ENCODE measurements at regions not wholly inside any gene's neighbourhood (a gene's known extent, or its start where the extent isn't known, plus 50 kb on each side); places are given as distances from the start of the nearest gene placed in this dataset.
"Not testable (repeated sequence)": the region's sequence is repeated elsewhere in the genome, so short reads cannot be mapped to it uniquely, and the experiment has no call there.

GRCh38 chr3:59374091-59374817 lies 324.4 kb upstream of the CFAP20DC start:
- TF ChIP-seq CTCF (IDR thresholded peaks at IDR 0.05) (no peak), POLR2A (IDR thresholded peaks at IDR 0.05) (no peak)
- H3K36me3 ChIP-seq: no peaks in the 10 kb centered on the region
- no peaks in the 10 kb centered on the region for H3K4me1 ChIP-seq
- H3K4me3 ChIP-seq: no peak overlapping the region
- H3K9me3 ChIP-seq: no peaks in the 10 kb centered on the region
- no peaks in the 10 kb centered on the region for H3K27me3 ChIP-seq
- DNase-seq: no peak
- H3K27ac ChIP-seq: no peak overlapping the region

GRCh38 chr3:59372346-59372745 lies 322.5 kb upstream of the CFAP20DC start:
- no peak overlapping the region for H3K4me3 ChIP-seq
- no peaks in the 10 kb centered on the region for H3K36me3 ChIP-seq
- H3K4me1 ChIP-seq: no peaks in the 10 kb centered on the region
- TF ChIP-seq CTCF (IDR thresholded peaks at IDR 0.05) (no peak), POLR2A (IDR thresholded peaks at IDR 0.05) (no peak)
- no peak for DNase-seq
- H3K9me3 ChIP-seq: no peaks in the 10 kb centered on the region
- no peaks in the 10 kb centered on the region for H3K27me3 ChIP-seq
- H3K27ac ChIP-seq: no peak overlapping the region

GRCh38 chr3:59368900-59369675 lies 319.3 kb upstream of the CFAP20DC start:
- Histone ChIP-seq H3K27me3 (no peaks in the 10 kb centered on the region), H3K9me3 (no peaks in the 10 kb centered on the region), H3K36me3 (no peaks in the 10 kb centered on the region), H3K4me1 (no peaks in the 10 kb centered on the region), H3K27ac (no peak overlapping the region), H3K4me3 (no peak overlapping the region)
- no peak for DNase-seq
- TF ChIP-seq POLR2A (IDR thresholded peaks at IDR 0.05): no peak
- TF ChIP-seq CTCF (IDR thresholded peaks at IDR 0.05): no peak

- TF ChIP-seq POLR2A (IDR thresholded peaks at IDR 0.05) (no peak), CTCF (IDR thresholded peaks at IDR 0.05) (no peak)
- DNase-seq: no peak
- Histone ChIP-seq H3K4me3 (no peak overlapping the region), H3K27ac (no peak overlapping the region), H3K36me3 (no peaks in the 10 kb centered on the region), H3K27me3 (no peaks in the 10 kb centered on the region), H3K9me3 (no peaks in the 10 kb centered on the region), H3K4me1 (no peaks in the 10 kb centered on the region)
These were observed 317.3 kb upstream of the CFAP20DC start for GRCh38 chr3:59367150-59367549.

- Histone ChIP-seq H3K9me3 (no peaks in the 10 kb centered on the region), H3K36me3 (no peaks in the 10 kb centered on the region), H3K4me3 (no peak overlapping the region), H3K27ac (no peak overlapping the region), H3K4me1 (no peaks in the 10 kb centered on the region), H3K27me3 (no peaks in the 10 kb centered on the region)
- TF ChIP-seq POLR2A (IDR thresholded peaks at IDR 0.05): no peak
- DNase-seq: no peak
These were observed 316.4 kb upstream of the CFAP20DC start for GRCh38 chr3:59366218-59366617.

GRCh38 chr3:59364496-59364895 lies 314.7 kb upstream of the CFAP20DC start:
- Histone ChIP-seq H3K27ac (no peak overlapping the region), H3K27me3 (no peaks in the 10 kb centered on the region), H3K36me3 (no peaks in the 10 kb centered on the region), H3K9me3 (no peaks in the 10 kb centered on the region), H3K4me3 (no peak overlapping the region), H3K4me1 (no peaks in the 10 kb centered on the region)
- DNase-seq: no peak
- TF ChIP-seq POLR2A (IDR thresholded peaks at IDR 0.05) (no peak), CTCF (IDR thresholded peaks at IDR 0.05) (no peak)

- DNase-seq, H3K4me1 ChIP-seq, H3K36me3 ChIP-seq, H3K9me3 ChIP-seq, H3K4me3 ChIP-seq, H3K27me3 ChIP-seq, H3K27ac ChIP-seq: not testable (repeated sequence)
These were observed 310.5 kb upstream of the CFAP20DC start for GRCh38 chr3:59360312-59360711.
